SJSA1 (cell line): ENCODE measurements at regions not wholly inside any gene's neighbourhood (a gene's known extent, or its start where the extent isn't known, plus 50 kb on each side); places are given as distances from the start of the nearest gene placed in this dataset.

Source experiments
- DNase-seq, 2 experiments: peaks; one replicate each; pipeline ENCODE4 v3.0.0-alpha.2; 2015 to 2020; ENCODE audit warnings: low spot score in 2 of 2, low read depth in 1 of 2
- H3K27ac ChIP-seq: fragments of 250-450 bp; sonication (Bioruptor Pico); 2 replicates; pipeline ENCODE4 v1.5.1; 2020; ENCODE audit warnings: mild to moderate bottlenecking, moderate library complexity
- H3K27me3 ChIP-seq: fragments of 250-450 bp; sonication (Bioruptor Pico); replicated peaks from 2 replicates; pipeline ENCODE4 v1.5.1; 2020; ENCODE audit warnings: mild to moderate bottlenecking, moderate library complexity
- H3K36me3 ChIP-seq: fragments of 250-450 bp; sonication (Bioruptor Pico); 2 replicates; pipeline ENCODE4 v1.5.1; 2020; ENCODE audit warnings: mild to moderate bottlenecking
- H3K4me1 ChIP-seq: fragments of 250-450 bp; sonication (Bioruptor Pico); replicated peaks from 2 replicates; pipeline ENCODE4 v1.6.1; 2021; ENCODE audit warnings: mild to moderate bottlenecking
- H3K4me3 ChIP-seq: fragments of 250-450 bp; sonication (Bioruptor Pico); 2 replicates; pipeline ENCODE4 v1.5.1; 2020; ENCODE audit warnings: mild to moderate bottlenecking
- H3K9me3 ChIP-seq: fragments of 250-450 bp; sonication (Bioruptor Pico); replicated peaks from 2 replicates; pipeline ENCODE4 v1.5.1; 2020; ENCODE audit warnings: mild to moderate bottlenecking

DNA sequence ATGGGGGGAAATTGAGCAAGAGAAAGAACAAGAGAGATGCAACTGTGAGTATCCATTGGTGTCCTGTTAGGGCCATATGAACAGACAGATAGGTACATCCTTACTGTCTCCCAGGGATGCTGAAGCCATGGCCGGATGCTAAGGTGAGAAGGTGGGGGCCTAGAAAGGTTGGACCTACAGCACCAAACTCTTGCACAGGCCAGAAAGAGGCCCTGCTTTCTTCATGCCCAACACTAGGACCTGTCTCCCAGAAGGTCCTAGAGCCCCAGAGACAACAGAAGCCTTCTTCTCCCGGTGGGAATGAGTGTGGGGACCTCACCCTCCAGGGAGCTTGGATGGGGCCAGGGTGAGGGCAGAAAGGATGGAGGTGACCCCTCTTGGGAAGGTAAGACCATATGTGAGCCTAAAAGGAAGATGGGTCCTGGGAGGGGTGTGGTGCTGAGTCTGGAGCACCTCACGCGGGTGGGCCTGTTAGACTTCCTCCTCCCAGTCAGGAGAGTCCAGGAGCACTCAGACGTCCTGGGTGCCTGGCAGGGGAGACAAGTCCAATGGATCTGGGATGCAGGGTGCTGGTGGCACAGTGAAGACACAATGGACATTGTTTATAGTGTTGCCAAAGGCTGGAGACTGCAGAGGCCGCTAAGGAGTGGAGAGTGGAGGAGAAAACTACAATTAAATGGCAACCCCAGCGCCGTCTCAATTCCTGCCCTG lies 265.3 kb downstream of the CYP26B1 start:
- Histone ChIP-seq H3K36me3 (no peaks in the 10 kb centered on the region), H3K9me3 (0 out of 2 replicates have a peak, but pooled peaks cover 3% of the 10 kb centered on the region), H3K4me1 (peaks cover 39% of the 10 kb centered on the region), H3K4me3 (no peak overlapping the region), H3K27ac (no peak overlapping the region), H3K27me3 (no peaks in the 10 kb centered on the region)
- DNase-seq: no peak

- Histone ChIP-seq H3K27ac (no peak overlapping the region), H3K4me1 (peaks cover 34% of the 10 kb centered on the region)
These were observed 266.6 kb downstream of the CYP26B1 start for GRCh38 chr2:71880846-71881610.

DNA sequence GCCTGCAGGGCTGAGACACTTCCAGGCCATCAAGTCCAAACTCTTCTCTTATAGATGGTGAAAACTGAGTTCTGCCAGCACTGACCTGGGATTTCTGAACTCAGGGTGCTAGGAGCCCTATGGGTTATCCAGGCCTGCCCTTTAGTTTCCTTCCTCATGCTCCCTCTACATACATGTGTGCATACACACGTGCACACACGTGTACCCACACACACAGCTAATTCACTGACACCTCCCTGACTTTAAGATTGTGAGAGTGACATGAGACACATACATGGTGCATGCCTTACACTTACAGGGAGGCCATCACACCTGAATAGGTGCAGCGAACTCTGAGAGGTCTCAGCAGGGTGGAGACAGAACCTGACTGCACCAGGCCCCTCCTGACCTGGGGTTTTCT lies 267.4 kb downstream of the CYP26B1 start:
- H3K4me1 ChIP-seq: peaks cover 34% of the 10 kb centered on the region
- no peak overlapping the region for H3K27ac ChIP-seq
- no peak overlapping the region for H3K4me3 ChIP-seq
- no peaks in the 10 kb centered on the region for H3K36me3 ChIP-seq
- H3K27me3 ChIP-seq: no peaks in the 10 kb centered on the region
- 0 out of 2 replicates have a peak, but pooled peaks cover 3% of the 10 kb centered on the region for H3K9me3 ChIP-seq
- DNase-seq: no peak

More at GRCh38 chr2:71880846-71881610, 266.6 kb downstream of the CYP26B1 start:
- Histone ChIP-seq H3K27me3 (no peaks in the 10 kb centered on the region), H3K36me3 (no peaks in the 10 kb centered on the region), H3K9me3 (0 out of 2 replicates have a peak, but pooled peaks cover 3% of the 10 kb centered on the region), H3K4me3 (no peak overlapping the region)
- DNase-seq: peak in 1 of 2 experiments; percentile 28

- Histone ChIP-seq H3K36me3 (no peaks in the 10 kb centered on the region), H3K9me3 (no peaks in the 10 kb centered on the region), H3K4me3 (no peak overlapping the region), H3K27me3 (no peaks in the 10 kb centered on the region), H3K4me1 (peaks cover 34% of the 10 kb centered on the region), H3K27ac (no peak overlapping the region)
- no peak for DNase-seq
These were observed 268.0 kb downstream of the CYP26B1 start for GRCh38 chr2:71879509-71880184.

- H3K27ac ChIP-seq: no peak overlapping the region
- peaks cover 29% of the 10 kb centered on the region for H3K4me1 ChIP-seq
- no peaks in the 10 kb centered on the region for H3K9me3 ChIP-seq
These were observed 268.8 kb downstream of the CYP26B1 start for GRCh38 chr2:71878626-71879508.

DNA sequence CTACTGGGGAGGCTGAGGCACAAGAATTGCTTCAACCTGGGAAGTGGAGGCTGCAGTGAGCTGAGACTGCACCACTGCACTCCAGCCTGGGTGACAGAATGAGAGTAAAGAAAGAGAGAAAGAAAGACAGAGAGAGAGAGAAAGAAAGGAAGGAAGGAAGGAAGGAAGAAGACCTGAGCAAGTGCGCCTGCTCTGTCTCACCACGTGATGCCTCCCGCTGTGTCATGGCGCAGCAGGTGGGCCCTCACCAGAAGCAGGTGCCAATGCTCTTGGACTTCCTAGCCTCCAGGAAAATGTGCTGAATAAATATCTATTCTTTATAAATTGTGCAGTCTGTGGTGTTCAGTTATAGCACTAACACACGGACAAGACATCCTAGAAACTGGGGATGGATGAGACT lies 270.0 kb downstream of the CYP26B1 start:
- H3K27me3 ChIP-seq: no peaks in the 10 kb centered on the region
- no peaks in the 10 kb centered on the region for H3K36me3 ChIP-seq
- DNase-seq: no peak
- no peaks in the 10 kb centered on the region for H3K9me3 ChIP-seq
- H3K27ac ChIP-seq: no peak overlapping the region
- H3K4me1 ChIP-seq: peaks cover 17% of the 10 kb centered on the region
- no peak overlapping the region for H3K4me3 ChIP-seq

More at GRCh38 chr2:71878626-71879508, 268.8 kb downstream of the CYP26B1 start:
- H3K36me3 ChIP-seq: no peaks in the 10 kb centered on the region
- no peak overlapping the region for H3K4me3 ChIP-seq
- no peak for DNase-seq
- no peaks in the 10 kb centered on the region for H3K27me3 ChIP-seq

DNA sequence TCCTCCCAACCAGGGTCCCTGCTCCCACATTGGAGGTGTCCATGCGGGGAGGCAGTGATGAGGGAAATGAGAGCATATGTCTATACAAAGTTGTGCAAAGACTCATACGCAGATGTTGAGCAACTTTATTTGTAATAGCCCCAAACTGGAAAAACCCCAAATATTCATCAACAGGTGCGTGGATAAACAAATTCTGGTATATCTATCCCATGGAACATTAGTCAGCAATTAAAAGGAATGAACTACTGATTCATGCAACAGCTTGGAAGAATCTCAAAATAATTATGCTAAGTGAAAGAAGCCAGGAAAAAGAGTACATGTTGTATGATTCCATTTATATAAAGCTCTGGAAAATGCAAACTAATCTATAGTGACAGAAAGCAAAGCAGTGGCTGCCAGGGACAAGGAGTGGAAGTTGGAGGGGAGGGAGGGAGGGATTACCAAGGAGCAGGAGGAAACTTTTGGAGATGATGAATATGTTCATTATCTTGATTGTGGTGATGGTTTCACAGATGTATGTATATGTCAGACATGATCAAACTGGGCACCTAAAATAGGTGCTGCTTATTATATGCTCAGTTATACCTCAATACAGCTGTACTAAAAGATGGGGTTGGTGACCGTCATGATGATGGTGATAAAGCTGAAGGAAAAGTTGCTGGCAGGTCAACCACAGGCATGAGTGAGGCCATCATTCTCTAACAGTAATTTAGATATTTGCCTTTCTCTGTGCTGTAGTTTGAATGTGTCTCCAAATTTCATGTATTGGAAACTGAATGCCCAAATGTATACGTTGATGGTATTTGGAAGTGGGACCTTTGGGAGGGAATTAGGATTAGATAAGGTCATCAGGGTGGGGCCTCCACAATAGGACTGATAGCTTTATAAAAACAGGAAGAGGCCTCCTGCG lies 270.9 kb downstream of the CYP26B1 start:
- Histone ChIP-seq H3K36me3 (no peaks in the 10 kb centered on the region), H3K4me1 (peaks cover 14% of the 10 kb centered on the region), H3K4me3 (no peak overlapping the region), H3K27me3 (no peaks in the 10 kb centered on the region), H3K27ac (no peak overlapping the region), H3K9me3 (no peaks in the 10 kb centered on the region)
- no peak for DNase-seq

DNA sequence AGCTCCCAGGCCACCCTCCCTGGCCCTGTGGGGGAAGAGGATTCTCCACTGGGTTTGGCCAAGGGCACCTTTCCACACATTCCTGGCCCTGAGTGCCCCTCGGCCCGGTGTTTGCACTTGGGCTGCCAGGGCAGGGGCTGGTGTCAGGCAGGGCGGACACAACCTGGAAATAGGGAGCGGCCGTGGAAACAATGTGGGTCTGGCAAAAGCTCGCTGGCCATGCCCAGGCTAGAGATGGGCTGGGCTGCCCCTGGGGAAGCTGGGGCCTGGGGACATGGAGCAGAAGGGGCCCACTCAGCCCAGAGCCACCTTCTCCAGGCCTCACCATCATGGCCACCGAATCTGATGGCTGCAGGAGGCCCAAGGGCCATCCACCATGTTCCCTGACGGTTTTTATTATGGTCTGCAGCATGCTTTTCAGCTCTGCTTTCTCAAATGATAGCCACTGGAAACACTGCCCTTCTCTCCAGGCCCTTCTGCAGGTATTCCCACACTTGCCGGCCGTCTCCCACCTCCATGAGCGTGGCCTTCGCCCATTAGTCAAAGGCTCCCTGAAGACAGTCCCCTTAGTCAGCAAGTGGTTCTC lies 275.1 kb downstream of the CYP26B1 start:
- H3K27ac ChIP-seq: no peak overlapping the region
- H3K4me1 ChIP-seq: no peaks in the 10 kb centered on the region
- no peaks in the 10 kb centered on the region; the same call in 1 of the 2 replicates for H3K27me3 ChIP-seq
- DNase-seq: no peak
- no peaks in the 10 kb centered on the region for H3K9me3 ChIP-seq
- no peaks in the 10 kb centered on the region for H3K36me3 ChIP-seq
- H3K4me3 ChIP-seq: no peak overlapping the region

DNA sequence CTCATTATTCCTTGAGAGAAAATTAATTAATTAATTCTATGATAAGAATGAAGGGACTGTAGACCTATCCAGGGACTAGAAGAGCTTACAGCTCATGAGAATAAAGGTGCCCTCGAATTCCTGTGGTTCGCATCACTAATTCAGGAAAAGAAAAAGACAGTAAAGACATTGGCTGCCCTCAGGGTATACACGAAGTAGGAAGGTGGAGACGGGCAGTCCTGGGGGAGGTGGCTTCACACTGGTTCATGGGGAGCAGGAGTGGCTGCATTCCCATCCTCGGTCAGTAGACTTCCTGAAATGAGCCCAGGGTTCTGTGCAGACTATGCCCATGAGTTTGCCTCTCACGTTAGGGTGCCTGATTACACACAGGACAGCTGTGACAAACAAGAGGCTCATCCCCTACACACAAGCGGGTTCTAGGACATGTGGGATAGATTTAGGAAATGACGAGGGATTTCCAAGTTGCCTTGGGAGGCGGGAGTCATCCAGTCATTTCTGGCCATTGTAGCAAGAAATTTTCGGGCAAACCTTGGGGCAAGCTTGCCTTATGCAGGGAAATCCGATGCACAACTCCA lies 282.2 kb downstream of the CYP26B1 start:
- DNase-seq: no peak
- Histone ChIP-seq H3K4me3 (no peak overlapping the region), H3K27me3 (no peaks in the 10 kb centered on the region; the same call in 1 of the 2 replicates), H3K9me3 (no peaks in the 10 kb centered on the region), H3K36me3 (no peaks in the 10 kb centered on the region), H3K4me1 (no peaks in the 10 kb centered on the region), H3K27ac (no peak overlapping the region)

GRCh38 chr2:71864085-71864484 lies 283.6 kb downstream of the CYP26B1 start:
- no peaks in the 10 kb centered on the region for H3K4me1 ChIP-seq
- no peak for DNase-seq
- H3K9me3 ChIP-seq: no peaks in the 10 kb centered on the region
- H3K36me3 ChIP-seq: no peaks in the 10 kb centered on the region
- H3K4me3 ChIP-seq: no peak overlapping the region
- no peak overlapping the region for H3K27ac ChIP-seq
- H3K27me3 ChIP-seq: no peaks in the 10 kb centered on the region; the same call in 1 of the 2 replicates

- H3K9me3 ChIP-seq: no peaks in the 10 kb centered on the region
- H3K27ac ChIP-seq: no peak overlapping the region
- no peak overlapping the region for H3K4me3 ChIP-seq
- DNase-seq: no peak
- H3K36me3 ChIP-seq: no peaks in the 10 kb centered on the region
- no peaks in the 10 kb centered on the region for H3K4me1 ChIP-seq
- H3K27me3 ChIP-seq: no peaks in the 10 kb centered on the region; the same call in 1 of the 2 replicates
These were observed 284.3 kb downstream of the CYP26B1 start for GRCh38 chr2:71863396-71863795.

GRCh38 chr2:71862921-71863320 lies 284.7 kb downstream of the CYP26B1 start:
- no peaks in the 10 kb centered on the region for H3K36me3 ChIP-seq
- no peaks in the 10 kb centered on the region for H3K9me3 ChIP-seq
- H3K4me3 ChIP-seq: no peak overlapping the region
- no peak for DNase-seq
- H3K27ac ChIP-seq: no peak overlapping the region
- H3K4me1 ChIP-seq: no peaks in the 10 kb centered on the region
- no peaks in the 10 kb centered on the region; the same call in 1 of the 2 replicates for H3K27me3 ChIP-seq
